ENCODE measurements at regions not wholly inside any gene's neighbourhood (a gene's known extent, or its start where the extent isn't known, plus 50 kb on each side); places are given as distances from the start of the nearest gene placed in this dataset.

DNA sequence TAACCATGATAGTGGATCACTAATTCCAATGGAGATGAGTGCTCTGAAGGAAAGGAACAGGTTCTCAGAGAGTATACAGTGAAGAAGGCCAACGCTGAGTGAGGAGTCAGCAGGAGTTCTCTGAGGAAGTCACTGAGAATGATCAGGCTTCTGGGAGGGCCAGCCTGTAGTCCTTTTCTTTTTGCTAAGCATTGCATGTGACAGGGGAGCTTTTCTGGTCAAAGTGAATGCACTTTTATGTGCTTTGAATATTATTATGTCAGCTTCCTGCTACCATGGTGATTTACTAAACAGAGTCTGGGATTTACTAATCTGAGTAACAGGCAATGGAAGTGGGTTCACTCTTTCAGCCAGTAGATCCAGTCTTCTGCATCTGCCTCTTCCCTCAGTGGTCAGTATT, 81.1 kb upstream of the SERP2 start:
- no peak for DNase-seq

GRCh38 chr13:44293374-44293773, 80.2 kb upstream of the SERP2 start:
- no peak for DNase-seq

DNA sequence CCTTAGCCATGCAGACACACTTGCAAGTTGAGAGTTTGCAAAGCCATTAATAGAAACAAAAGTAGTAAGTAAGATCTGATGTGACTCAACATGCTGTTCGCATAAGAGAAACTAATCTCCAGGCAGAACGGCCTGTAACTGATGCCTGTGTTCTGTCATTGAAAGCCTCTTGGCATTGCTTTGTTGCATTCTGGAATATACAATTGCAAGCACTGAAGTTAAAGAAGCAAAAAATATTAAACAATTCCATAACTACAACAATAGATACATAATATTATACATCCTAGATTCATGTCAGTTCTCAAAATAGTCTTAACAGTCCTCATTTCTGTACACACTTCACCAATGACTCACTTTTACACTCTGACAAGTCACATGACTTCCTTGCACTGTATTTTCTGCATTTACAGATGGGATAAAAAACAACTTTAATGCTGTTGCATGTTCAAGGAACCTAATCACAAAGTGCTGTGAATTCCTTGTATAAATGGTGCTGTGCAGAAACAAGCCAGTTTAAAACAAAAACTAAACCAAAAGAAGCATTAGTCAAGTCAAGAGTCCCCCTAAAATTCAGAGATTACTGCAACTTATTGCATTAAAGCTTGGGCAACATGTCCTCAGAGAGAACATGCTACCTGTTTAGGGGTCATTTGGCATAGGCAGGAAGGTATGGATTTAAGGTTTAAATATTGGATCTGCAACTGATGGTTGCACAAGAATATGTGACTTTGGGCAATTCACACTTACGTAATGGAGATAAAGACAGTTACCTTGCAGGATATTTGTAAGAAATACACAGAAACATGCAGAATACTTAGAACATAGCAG, 79.5 kb upstream of the SERP2 start:
- no peak for DNase-seq

- DNase-seq = no peak
These were observed 78.7 kb upstream of the SERP2 start for GRCh38 chr13:44294876-44295275.

DNA sequence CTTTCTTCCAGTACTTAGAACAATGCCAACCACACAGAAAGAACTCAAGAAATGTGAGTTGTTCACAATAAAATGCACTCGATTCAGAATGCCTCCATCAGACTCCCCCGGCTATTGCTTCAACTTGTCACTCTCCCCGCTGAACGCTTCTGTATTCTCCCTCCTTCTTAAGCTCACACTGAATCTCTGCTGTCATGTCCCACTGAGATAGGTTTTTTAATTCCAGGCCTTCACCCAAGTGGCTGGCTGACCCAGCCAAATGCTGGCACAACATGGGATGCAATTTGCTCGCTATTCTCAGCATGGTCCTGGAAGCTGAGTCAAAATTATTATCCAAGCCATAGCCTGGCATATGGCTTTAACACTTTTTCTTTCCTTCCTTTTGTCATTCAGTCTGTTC, 76.8 kb upstream of the SERP2 start:
- no peak for DNase-seq

DNA sequence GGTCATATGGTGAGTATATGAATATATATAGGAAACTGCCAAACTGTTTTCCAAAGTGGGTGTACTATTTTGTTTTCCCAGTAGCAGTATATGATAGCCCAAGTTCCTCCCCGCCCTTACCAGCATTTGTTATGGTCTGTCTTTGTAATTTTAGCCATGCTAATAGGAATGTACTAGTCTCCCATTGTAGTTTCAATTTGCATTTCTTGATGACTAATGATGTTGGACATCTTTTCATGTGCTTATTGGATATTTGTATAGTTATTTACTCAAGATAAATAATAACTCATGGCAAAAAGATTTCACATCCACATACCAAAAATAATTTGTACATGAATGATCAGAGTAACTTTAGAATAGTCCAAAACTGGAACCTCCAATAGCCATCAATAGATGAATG, 75.3 kb upstream of the SERP2 start:
- no peak for DNase-seq

DNA sequence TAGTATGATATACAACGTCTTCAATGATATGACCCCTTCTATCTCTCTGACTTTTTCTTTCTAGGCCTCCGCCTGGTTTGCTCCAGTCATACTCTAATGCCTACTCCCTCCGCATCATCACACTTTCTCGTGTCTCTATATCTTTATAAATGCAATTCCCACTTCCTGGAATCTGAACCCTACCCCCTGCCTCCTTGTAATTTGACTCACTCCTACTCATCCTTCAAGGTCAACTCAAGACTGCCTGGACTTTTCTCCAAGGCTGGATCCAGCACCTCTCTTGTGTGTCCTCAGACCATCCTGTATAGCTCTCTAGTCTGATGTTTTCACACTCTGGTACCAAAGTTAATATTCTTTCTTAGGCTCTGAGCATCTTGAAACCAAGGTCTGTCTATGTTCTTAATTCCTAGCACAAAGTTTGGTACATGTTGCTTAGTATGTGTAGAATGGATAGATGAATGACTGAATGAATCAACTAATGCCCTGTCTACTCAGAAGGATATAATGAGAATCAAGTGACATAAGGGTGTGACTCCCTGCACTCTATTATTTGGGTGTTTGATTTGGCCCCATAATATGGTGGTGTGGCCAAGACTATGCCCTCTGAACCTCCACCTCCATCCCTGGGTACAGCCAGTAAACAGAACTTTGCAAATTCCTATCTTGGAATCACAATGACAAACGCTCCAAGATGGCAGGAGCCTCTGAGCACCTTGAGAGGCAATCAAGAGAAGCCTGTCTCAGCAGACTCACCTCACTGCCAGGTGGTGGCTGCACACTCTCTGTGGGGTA, 74.3 kb upstream of the SERP2 start:
- no peak for DNase-seq

GRCh38 chr13:44300895-44301638, 72.6 kb upstream of the SERP2 start:
- no peak for DNase-seq

GRCh38 chr13:44301639-44302015, 72.0 kb upstream of the SERP2 start:
- no peak for DNase-seq

DNA sequence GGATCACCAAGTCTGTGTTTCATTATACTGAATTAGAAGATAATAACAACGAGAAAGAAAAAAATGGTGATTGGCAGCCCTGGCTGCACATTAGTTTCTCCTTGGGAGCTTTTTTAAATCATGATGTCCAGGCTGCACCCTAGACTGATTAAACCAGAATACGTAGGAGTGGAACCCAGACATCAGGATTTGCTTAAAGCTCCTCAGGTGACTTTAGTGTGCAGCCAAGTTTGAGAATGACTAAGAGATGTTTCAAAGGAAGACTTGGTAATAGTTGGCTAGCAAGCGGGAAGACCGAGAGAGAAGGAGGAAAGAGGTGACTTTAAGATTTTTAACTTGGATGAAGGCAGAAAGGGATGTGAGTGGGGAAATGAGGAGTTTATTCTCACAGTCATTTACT, 71.4 kb upstream of the SERP2 start:
- DNase-seq = no peak

GRCh38 chr13:44302940-44303575, 70.6 kb upstream of the SERP2 start:
- DNase-seq = no peak

DNA sequence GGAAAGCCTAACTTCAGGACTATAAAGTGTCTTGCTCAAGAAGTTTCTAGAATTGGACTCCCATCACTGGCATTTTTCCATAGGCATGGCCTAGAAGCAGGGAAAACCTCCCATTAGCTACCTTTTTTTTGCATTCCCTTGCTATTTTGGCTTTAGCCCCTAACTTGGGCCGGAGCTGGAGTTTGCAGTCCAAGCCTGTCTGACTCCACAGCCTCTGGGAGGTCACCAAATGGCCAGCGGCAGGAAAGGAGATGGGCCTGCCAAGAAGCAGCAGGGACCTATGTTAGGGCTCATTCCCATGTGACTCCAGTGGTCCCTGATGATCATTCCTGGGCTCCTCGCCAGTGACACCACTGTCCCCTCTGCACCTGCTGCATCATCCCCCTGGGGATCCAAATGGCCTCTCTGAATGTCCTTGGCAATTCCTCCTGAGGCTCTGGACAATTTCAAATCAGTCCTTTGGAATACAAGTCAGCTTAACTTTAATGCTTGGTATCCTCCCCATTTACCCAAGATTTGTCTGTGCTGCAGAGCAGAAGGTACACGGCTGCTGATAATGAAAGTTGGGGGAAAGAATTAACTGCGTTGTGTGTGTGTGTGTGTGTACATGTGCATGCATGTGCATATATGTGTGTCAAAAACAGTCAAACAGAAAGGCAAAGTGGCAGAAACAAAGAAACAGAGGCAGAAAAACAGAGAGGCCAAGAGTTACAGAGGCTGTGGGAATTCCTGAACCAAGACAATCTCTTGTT, 69.8 kb upstream of the SERP2 start:
- no peak for DNase-seq

DNA sequence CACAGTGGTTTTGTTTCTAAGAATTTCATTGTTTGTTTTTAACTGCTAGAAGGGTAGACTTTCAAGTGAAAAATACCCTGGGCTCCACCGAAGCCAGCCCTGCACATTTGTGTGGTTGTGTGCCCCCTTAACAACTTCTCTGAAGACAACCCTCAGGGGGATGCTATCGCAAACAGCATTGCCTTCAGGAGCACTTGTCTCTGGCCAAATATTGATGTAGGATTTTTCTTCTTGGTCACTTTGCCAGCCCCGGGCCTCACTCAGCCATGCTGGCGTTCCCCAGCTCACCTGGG, 69.2 kb upstream of the SERP2 start:
- no peak for DNase-seq

DNA sequence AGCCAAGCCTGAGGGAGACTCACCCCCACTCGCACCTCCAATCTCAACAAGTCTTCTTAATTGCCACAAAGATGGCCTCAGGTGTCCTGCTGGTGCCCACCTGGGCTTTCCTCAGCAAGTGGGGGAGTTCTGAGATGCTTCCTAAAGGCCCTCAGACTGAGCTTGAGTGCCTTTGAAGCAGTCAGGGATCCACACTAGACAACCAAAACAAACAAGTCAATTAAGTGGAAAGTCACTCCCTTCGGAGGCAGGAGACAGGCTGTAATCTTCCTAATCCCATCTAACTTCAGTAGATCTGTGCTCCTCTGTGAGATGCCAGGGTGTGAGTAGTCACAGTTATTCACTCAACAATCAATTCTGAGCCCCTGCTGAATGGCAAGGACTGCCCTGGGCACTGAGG, 68.3 kb upstream of the SERP2 start:
- DNase-seq = no peak

- no peak for DNase-seq
These were observed 67.7 kb upstream of the SERP2 start for GRCh38 chr13:44305917-44306370.

- no peak for DNase-seq
These were observed 67.0 kb upstream of the SERP2 start for GRCh38 chr13:44306371-44307192.

- no peak for DNase-seq
These were observed 66.4 kb upstream of the SERP2 start for GRCh38 chr13:44307255-44307654.

GRCh38 chr13:44307844-44308243, 65.8 kb upstream of the SERP2 start:
- no peak for DNase-seq

DNA sequence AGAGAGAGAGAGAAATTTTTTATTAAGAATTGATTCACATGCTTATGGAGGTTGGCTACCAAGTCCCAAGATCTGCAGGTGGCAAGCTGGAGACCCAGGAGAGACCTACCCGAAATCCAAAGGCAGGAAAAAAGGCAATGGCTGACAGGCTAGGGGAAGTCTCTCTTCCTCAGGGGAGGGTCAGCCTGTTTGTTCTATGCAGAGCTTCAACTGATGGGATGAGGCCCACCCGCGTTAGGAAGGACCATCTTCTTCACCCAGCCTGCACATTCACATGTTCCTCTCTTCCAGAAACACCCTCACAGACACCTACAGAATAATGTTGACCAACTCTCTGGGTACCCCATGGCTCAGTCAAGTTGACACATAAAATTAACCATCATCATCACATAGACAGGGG, 65.3 kb upstream of the SERP2 start:
- DNase-seq = no peak

DNA sequence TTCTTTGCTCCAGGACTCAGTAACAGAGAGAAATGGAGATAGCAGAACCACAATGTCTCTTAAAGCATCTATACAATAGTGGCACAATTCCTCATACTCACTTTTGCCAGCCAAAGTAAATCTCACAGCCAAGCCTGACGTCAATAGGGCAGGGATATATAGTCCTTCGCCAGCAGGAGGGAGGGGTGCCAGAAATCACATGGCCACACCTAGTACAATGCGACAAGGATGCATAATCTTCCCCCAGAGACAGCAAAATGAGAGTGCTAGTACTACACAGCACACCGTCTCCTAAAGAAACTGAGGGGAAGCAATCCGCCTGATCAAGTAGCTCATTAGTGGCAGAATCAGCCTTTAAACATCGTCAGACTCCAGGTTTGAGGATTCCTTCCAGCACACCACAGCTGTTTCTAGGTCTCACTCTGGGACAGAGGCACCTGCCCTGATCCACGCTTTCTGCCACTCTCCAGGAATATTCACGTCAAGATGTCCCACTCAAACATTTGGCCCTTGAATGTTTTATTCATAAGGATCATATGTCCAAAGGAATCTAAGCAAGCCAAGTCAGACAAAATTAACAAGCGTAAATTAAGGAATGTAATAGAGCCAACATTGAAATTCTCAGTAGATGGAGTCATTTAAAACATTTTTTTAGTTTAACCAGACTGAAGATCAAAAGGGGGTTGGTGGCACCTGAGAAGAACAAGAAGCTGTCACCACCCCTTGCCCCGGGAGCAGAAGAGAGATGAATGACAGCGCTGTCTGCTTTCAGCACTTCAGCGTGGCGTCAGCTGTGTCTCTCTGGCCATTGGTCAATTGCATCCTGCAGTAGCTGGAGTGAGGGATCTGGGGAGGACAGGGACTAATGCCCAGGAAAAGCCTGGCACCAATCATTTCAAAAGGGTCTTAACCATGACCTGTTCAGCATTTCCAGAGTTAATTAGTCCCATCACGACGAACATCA, 63.5 kb upstream of the SERP2 start:
- DNase-seq = no peak
